EH (cell line): ENCODE measurements at regions not wholly inside any gene's neighbourhood (a gene's known extent, or its start where the extent isn't known, plus 50 kb on each side); places are given as distances from the start of the nearest gene placed in this dataset.
"Not testable (repeated sequence)": the region's sequence is repeated elsewhere in the genome, so short reads cannot be mapped to it uniquely, and the experiment has no call there.

Experiments
- DNase-seq: peaks from one replicate; pipeline ENCODE4 v3.0.0-alpha.2; 2015; ENCODE audit warnings: low read depth

- DNase-seq, result no peak
These were observed 102.3 kb upstream of the SLC30A5 start for GRCh38 chr5:68991279-68992084.

GRCh38 chr5:68994645-68995044, 99.2 kb upstream of the SLC30A5 start:
- no peak for DNase-seq

GRCh38 chr5:68995845-68996545, 97.8 kb upstream of the SLC30A5 start:
- DNase-seq, result no peak

- peak; percentile 70 for DNase-seq
These were observed 94.6 kb upstream of the SLC30A5 start for GRCh38 chr5:68999181-68999580.

GRCh38 chr5:69000216-69000919, 93.4 kb upstream of the SLC30A5 start:
- DNase-seq, result no peak

- DNase-seq, result no peak
These were observed 92.9 kb upstream of the SLC30A5 start for GRCh38 chr5:69000949-69001348.

- no peak for DNase-seq
These were observed 92.2 kb upstream of the SLC30A5 start for GRCh38 chr5:69001627-69002026.

GRCh38 chr5:69004127-69004526, 89.7 kb upstream of the SLC30A5 start:
- no peak for DNase-seq

GRCh38 chr5:69004676-69005075, 89.1 kb upstream of the SLC30A5 start:
- DNase-seq, result peak; percentile 14

GRCh38 chr5:69006030-69006429, 87.8 kb upstream of the SLC30A5 start:
- DNase-seq, result no peak

GRCh38 chr5:69007163-69007562, 86.7 kb upstream of the SLC30A5 start:
- DNase-seq, result no peak

GRCh38 chr5:69007726-69008368, 86.0 kb upstream of the SLC30A5 start:
- DNase-seq, result peak; percentile 51

- no peak for DNase-seq
These were observed 83.3 kb upstream of the SLC30A5 start for GRCh38 chr5:69010476-69010875.

GRCh38 chr5:69011910-69012309, 81.9 kb upstream of the SLC30A5 start:
- DNase-seq, result no peak

GRCh38 chr5:69013481-69013880, 80.3 kb upstream of the SLC30A5 start:
- DNase-seq, result no peak

- DNase-seq, result not testable (repeated sequence)
These were observed 79.8 kb upstream of the SLC30A5 start for GRCh38 chr5:69014007-69014406.

GRCh38 chr5:69019668-69020375, 74.0 kb upstream of the SLC30A5 start:
- DNase-seq, result no peak

GRCh38 chr5:69024241-69024651, 69.6 kb upstream of the SLC30A5 start:
- DNase-seq, result peak; percentile 56

- DNase-seq, result no peak
These were observed 64.5 kb upstream of the SLC30A5 start for GRCh38 chr5:69029292-69029691.

GRCh38 chr5:69030358-69031062, 63.3 kb upstream of the SLC30A5 start:
- peak; percentile 20 for DNase-seq

GRCh38 chr5:69032009-69032408, 61.8 kb upstream of the SLC30A5 start:
- DNase-seq, result no peak
